ENCODE measurements at regions not wholly inside any gene's neighbourhood (a gene's known extent, or its start where the extent isn't known, plus 50 kb on each side); places are given as distances from the start of the nearest gene placed in this dataset.

- TF ChIP-seq CTCF (IDR thresholded peaks at IDR 0.05; ENCODE audit: low read depth, low read length, poor library complexity, severe bottlenecking): no peak
- TF ChIP-seq EZH2phosphoT487 (IDR thresholded peaks at IDR 0.05; ENCODE audit: borderline replicate concordance, low read length): no peak
These were observed 151.7 kb downstream of the SEC16B start for GRCh38 chr1:177817937-177818875.

Measured in DOHH2 (cell line).